ENCODE measurements at regions not wholly inside any gene's neighbourhood (a gene's known extent, or its start where the extent isn't known, plus 50 kb on each side); places are given as distances from the start of the nearest gene placed in this dataset.

GRCh38 chr2:120682654-120683053, 53.0 kb upstream of the GLI2 start:
- DNase-seq, result no peak
- in situ Hi-C loops (cut with MboI; ENCODE audit: low pct_unique_long_range_greater_than_20kb, low sequenced_read_pairs), result loop anchor here (25.0 kb wide), 1 partner anchor 655 kb away; no protein-coding TSS in a partner anchor

GRCh38 chr2:120683081-120683480, 52.6 kb upstream of the GLI2 start:
- in situ Hi-C loops (cut with MboI; ENCODE audit: low pct_unique_long_range_greater_than_20kb, low sequenced_read_pairs), result loop anchor here (25.0 kb wide), 1 partner anchor 654 kb away; no protein-coding TSS in a partner anchor
- DNase-seq, result no peak

- in situ Hi-C loops (cut with MboI; ENCODE audit: low pct_unique_long_range_greater_than_20kb, low sequenced_read_pairs), result loop anchor here (25.0 kb wide), 1 partner anchor 654 kb away; no protein-coding TSS in a partner anchor
Observed at GRCh38 chr2:120683701-120684100, 52.0 kb upstream of the GLI2 start.

GRCh38 chr2:120684289-120685065, 51.2 kb upstream of the GLI2 start:
- in situ Hi-C loops (cut with MboI; ENCODE audit: low pct_unique_long_range_greater_than_20kb, low sequenced_read_pairs), result loop anchor here (25.0 kb wide), 1 partner anchor 653 kb away; no protein-coding TSS in a partner anchor
- no peak for DNase-seq

More at GRCh38 chr2:120683701-120684100, 52.0 kb upstream of the GLI2 start:
- no peak for DNase-seq

GRCh38 chr2:120685066-120685973, 50.3 kb upstream of the GLI2 start:
- no peak for DNase-seq
- in situ Hi-C loops (cut with MboI; ENCODE audit: low pct_unique_long_range_greater_than_20kb, low sequenced_read_pairs), result loop anchor here (25.0 kb wide), 1 partner anchor 652 kb away; no protein-coding TSS in a partner anchor
